Fibroblast of skin of scalp (primary cell): ENCODE measurements at regions not wholly inside any gene's neighbourhood (a gene's known extent, or its start where the extent isn't known, plus 50 kb on each side); places are given as distances from the start of the nearest gene placed in this dataset.
"Not testable (repeated sequence)": the region's sequence is repeated elsewhere in the genome, so short reads cannot be mapped to it uniquely, and the experiment has no call there.

ENCODE experiments used
- DNase-seq: peaks from one replicate; pipeline ENCODE4 v3.0.0-alpha.2; 2013

GRCh38 chr17:71825687-71826086 lies 295.1 kb upstream of the SOX9 start:
- no peak for DNase-seq

- DNase-seq = peak; percentile 88
Observed at GRCh38 chr17:71828182-71828596, 292.6 kb upstream of the SOX9 start.

GRCh38 chr17:71830866-71831265 lies 290.0 kb upstream of the SOX9 start:
- DNase-seq = no peak

DNA sequence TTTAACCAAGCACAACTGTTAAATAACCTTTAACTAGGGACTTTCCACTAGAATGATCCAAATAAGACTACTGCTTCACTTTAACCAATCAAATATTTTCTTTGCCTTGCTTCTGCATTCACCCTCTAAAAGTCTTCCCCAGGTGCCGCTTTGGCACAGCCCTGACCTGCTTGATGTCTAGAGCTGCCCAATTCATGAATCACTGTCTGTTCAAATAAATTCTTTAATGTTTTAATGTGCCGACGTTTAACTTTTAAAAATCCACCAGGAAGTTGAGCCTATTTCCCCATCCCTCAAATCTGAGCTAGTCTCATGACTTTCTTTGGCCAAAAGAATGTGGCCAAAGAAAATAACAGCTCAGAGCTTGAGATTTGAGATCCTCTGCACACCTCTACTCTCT lies 277.8 kb upstream of the SOX9 start:
- no peak for DNase-seq

GRCh38 chr17:71845337-71845736 lies 275.5 kb upstream of the SOX9 start:
- no peak for DNase-seq

DNA sequence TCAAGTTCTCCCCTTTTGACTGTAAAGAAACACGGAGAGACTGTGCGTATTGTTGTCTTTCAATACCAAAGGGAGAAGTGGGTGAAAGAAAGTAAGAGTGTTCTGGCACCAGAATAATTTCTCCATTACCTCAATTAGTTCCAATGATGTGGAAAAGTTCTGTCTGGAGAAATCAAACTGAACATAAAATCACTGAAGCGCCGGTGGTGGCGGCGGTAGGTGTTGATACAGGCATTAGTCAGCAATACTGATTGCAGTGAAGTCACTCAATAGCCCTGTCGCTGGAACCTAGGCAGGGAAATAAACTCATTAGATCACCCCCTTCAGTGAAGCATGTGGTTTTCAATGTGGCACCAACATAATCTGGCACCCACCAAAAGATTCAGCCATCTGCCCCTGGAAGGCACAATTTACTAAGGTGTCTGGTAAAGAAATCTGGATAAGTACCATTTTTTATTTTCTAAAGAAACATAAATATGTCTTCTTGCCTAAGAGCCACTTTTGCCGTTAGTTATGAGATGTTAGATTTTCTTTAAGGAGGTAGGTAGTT lies 274.2 kb upstream of the SOX9 start:
- DNase-seq = no peak

GRCh38 chr17:71849783-71850768 lies 270.7 kb upstream of the SOX9 start:
- no peak for DNase-seq

DNA sequence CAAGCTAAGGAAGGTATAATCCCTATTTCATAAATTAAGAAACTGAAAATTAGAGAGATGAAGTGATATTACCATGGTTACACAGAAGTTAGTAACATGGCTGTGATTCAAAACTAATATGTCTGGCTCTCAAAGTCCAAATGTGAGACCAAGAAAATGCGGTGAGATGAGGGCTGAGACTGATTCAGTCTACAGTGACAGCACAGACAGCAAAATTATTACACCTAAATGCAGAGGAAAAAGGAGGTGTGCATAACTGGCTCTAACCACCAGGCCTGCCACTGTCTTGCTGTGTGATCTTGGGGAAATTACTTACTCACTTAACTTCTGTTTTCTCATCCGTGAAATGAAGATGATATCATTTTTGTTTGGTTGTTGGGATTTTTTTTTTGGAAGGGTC lies 270.0 kb upstream of the SOX9 start:
- no peak for DNase-seq

DNA sequence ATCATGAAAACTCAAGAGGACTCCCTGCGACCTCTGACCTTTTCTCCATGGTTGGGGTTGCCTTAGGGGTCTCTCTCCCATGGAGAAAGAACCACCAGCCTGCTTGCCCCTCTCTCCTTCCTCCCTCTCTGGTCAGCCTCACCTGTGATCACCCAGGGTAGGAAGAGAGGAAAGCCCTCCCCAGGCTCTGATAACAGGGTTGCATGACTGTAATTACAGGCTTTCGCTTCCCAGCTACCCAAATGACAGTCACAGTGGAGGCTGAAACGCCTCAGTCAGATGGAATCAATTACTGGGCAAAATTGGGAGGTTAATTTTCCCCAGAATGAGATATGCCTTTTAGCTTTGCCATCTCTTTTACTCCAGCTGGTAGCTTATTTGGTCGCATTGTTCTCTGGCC lies 265.8 kb upstream of the SOX9 start:
- no peak for DNase-seq

- no peak for DNase-seq
Observed at GRCh38 chr17:71864755-71865154, 256.1 kb upstream of the SOX9 start.

GRCh38 chr17:71866095-71866494 lies 254.7 kb upstream of the SOX9 start:
- no peak for DNase-seq

DNA sequence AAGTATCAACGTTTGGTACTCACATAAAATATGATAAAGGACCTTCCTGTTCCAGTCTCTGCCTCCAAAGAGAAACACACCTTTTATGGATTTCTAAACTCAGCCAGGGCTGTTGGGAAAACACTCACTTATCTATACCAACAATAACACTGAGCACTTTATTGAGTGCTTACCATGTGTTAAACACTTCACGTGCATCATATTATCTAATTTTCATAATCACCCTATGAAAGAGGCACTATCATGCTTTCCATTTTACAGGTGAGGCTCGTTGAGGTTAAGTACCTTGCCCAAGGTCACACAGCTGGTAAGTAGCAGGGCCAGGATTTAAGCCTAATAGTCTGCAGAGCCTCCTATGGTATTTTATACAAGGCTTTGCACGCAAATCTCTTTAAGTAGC lies 251.5 kb upstream of the SOX9 start:
- DNase-seq = no peak

- DNase-seq = no peak
Observed at GRCh38 chr17:71869841-71870545, 250.8 kb upstream of the SOX9 start.

DNA sequence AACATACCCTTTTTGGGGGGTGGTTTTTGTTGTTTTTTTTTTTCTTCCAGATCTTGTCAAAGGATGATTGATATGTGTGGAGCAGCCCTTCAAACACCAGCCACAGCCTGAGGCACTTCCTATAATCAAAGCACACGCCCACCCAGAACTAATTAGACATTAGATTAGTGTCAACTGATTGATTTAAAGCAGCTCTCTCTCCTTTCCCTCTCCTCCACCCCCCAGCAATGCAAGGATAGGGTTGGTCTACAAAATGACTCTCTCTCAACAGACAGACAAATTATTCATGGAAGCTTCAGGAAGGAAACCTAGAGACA lies 250.3 kb upstream of the SOX9 start:
- no peak for DNase-seq

DNA sequence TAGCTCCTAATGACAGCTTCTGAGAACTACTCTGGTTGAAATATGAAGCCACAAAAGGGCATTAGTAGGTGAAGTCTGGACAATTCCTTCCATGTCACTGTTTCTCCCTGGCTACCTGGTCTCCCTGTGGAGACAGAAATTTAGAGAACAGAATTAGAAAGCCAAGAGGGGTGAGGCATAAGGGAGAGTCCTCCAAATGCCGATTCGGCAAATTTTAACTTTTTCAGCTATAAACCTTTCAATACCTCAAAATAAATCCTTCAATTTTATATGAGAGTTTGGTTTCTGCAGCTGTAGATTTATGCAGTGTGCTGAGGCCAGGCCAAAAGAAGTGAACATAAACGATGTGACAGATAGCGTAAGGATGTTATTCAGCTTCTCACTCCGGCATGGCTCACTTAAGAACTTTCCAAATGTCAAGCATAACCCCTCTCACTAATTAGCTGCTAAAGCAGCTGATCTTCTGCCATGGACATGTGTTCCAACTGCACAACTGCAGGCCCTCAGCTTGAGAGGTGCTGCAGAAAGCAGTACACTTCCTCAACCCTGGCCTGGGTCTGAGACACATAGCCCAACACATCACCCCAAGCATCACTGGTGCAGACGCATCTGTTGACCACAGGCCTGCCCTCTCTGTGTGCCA lies 247.9 kb upstream of the SOX9 start:
- DNase-seq = no peak

- not testable (repeated sequence) for DNase-seq
Observed at GRCh38 chr17:71874773-71875172, 246.0 kb upstream of the SOX9 start.

GRCh38 chr17:71878271-71878670 lies 242.5 kb upstream of the SOX9 start:
- DNase-seq = no peak

DNA sequence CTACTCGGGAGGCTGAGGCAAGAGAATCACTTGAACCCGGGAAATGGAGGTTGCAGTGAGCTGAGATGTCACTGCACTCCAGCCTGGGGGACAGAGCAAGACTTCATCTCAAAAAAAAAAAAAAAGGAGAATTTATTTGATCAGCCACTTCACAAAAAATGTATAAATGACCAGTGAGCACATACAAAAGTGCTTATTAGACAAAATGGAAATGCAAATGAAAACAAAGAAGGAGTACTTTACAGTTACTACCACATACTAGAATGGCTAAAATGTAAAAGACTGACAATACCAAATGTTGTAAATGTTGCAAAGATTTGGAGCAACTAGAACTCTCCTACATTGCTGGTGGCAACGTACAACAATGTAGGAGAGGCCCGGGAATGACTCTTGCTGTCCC lies 241.8 kb upstream of the SOX9 start:
- no peak for DNase-seq

DNA sequence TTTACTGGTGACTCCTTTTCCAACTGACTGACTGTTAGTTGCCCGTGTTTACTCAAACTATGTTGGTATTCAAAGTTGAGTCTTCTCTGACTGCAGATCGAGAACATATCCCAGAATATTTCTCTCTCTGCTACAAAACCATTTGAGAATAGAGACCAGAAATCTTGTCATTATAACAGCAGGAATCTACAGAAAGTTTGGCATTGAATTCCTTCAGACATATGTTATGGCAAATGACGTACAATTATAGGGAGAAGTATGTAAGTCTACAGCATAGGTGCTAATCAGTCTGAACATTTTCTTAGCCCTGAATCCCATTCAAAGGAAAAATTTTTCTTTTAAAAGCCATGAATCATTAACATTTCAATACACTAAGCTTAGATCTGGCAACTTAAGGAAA lies 239.8 kb upstream of the SOX9 start:
- DNase-seq = no peak

- DNase-seq = no peak
Observed at GRCh38 chr17:71881581-71881980, 239.2 kb upstream of the SOX9 start.

GRCh38 chr17:71883258-71883657 lies 237.6 kb upstream of the SOX9 start:
- no peak for DNase-seq

DNA sequence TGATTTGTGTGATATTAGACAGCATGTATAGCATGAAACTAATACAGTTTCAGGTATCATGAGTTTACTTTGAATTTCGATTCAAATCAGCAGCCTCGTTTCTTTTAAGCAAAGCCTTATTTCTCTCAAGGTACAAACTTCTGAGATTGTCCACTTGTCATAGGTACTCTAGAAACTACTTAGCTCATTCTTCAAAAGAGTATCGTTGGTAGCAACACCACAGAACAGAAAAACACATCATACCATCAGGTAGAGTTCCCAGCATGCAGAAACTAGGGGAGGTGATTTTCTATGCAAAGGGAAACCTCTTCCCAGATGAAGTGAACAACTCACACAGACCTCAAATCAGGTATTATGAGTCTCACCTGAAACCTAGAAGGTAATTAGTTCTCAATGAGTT lies 237.0 kb upstream of the SOX9 start:
- DNase-seq = no peak

DNA sequence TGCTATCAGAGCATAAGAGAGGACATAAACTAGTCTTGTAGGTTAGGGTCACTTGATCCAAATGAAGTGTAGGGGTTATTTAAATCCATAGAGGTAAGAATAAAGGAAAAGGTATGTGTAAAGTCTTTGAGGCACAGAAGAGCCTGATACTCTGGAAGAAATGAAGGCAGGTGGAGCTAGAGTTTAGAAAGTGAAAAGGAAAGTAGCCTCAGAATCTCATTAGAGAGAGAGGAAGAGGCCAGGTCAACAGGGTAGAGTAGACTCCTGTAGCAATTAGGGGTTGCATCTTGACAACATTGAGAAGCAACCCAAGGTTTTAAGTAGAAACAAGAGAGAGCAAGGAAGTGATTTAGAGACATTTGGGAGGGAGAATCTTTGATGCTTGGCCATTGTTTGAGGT lies 235.2 kb upstream of the SOX9 start:
- no peak for DNase-seq
